Panc1 (cell line): ENCODE measurements at regions not wholly inside any gene's neighbourhood (a gene's known extent, or its start where the extent isn't known, plus 50 kb on each side); places are given as distances from the start of the nearest gene placed in this dataset.

ENCODE experiments used
- POLR2AphosphoS5 ChIP-seq: IDR thresholded peaks from 2 replicates; pipeline ENCODE4 v1.6.1; 2012; ENCODE audit warnings: mild to moderate bottlenecking, low read depth, low read length, moderate library complexity
- TF ChIP-seq, protein P1 (sequence below): fragments of 450-650 bp; IDR thresholded peaks from 2 replicates; pipeline ENCODE4 v1.5.1; 2017; ENCODE audit warnings: mild to moderate bottlenecking

DNA sequence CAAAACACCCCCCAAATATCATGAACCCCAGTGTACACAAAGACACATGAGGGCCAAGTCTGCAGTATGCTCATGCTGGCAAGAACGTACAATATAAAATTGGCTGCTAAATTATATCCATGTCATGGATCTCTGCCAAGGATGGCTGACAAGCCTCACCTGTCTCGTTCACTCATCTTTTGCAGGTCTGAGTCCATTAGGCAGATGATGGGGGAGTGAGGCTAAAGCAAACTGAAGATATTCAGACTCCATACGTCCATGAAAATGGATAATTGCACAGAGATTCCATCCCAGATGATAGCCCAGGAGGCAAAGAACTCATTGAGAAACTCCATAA is 122.3 kb upstream of the PTPRG start:
- TF ChIP-seq, protein P1, sequence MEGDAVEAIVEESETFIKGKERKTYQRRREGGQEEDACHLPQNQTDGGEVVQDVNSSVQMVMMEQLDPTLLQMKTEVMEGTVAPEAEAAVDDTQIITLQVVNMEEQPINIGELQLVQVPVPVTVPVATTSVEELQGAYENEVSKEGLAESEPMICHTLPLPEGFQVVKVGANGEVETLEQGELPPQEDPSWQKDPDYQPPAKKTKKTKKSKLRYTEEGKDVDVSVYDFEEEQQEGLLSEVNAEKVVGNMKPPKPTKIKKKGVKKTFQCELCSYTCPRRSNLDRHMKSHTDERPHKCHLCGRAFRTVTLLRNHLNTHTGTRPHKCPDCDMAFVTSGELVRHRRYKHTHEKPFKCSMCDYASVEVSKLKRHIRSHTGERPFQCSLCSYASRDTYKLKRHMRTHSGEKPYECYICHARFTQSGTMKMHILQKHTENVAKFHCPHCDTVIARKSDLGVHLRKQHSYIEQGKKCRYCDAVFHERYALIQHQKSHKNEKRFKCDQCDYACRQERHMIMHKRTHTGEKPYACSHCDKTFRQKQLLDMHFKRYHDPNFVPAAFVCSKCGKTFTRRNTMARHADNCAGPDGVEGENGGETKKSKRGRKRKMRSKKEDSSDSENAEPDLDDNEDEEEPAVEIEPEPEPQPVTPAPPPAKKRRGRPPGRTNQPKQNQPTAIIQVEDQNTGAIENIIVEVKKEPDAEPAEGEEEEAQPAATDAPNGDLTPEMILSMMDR = no peak
- no peak for TF ChIP-seq POLR2AphosphoS5
